B cell (primary cell): ENCODE measurements at regions not wholly inside any gene's neighbourhood (a gene's known extent, or its start where the extent isn't known, plus 50 kb on each side); places are given as distances from the start of the nearest gene placed in this dataset.

Experiments
- CTCF ChIP-seq: fragments of 200-600 bp; IDR thresholded peaks from one replicate; pipeline ENCODE4 v1.8.0; 2022; ENCODE audit warnings: antibody characterized with exemption, mild to moderate bottlenecking
- EZH2 ChIP-seq: IDR thresholded peaks from 2 replicates; pipeline ENCODE4 v1.6.1; 2012; ENCODE audit warnings: borderline replicate concordance, low read depth, mild to moderate bottlenecking, moderate library complexity, low read length; ENCODE audit not compliant: insufficient read depth, poor library complexity, severe bottlenecking

GRCh38 chr10:17506856-17507471, 52.6 kb upstream of the ST8SIA6 start:
- TF ChIP-seq CTCF (no peak), EZH2 (no peak)
